HUES6 (cell line): ENCODE measurements at regions not wholly inside any gene's neighbourhood (a gene's known extent, or its start where the extent isn't known, plus 50 kb on each side); places are given as distances from the start of the nearest gene placed in this dataset.
A peak's percentile ranks its signal among the peaks of the same experiment; 100 is the strongest.

ENCODE experiments used
- H3K27ac ChIP-seq: 2 replicates; pipeline ENCODE4 v1.7.0; 2013; ENCODE audit warnings: low read depth, mild to moderate bottlenecking, low read length, inconsistent platforms
- H3K27me3 ChIP-seq: 2 replicates; pipeline ENCODE4 v1.6.1; 2013; ENCODE audit warnings: low read length; ENCODE audit not compliant: control insufficient read depth, insufficient read depth
- H3K36me3 ChIP-seq: 2 replicates; pipeline ENCODE4 v1.6.1; 2013; ENCODE audit warnings: low read length; ENCODE audit not compliant: control insufficient read depth, insufficient read depth
- H3K4me1 ChIP-seq: 2 replicates; pipeline ENCODE4 v1.6.1; 2013; ENCODE audit warnings: low read length; ENCODE audit not compliant: control insufficient read depth, insufficient read depth
- H3K4me3 ChIP-seq: 2 replicates; pipeline ENCODE4 v1.5.1; 2013; ENCODE audit warnings: low read depth, low read length
- H3K9ac ChIP-seq: one replicate; pipeline ENCODE4 v1.6.1; 2013; ENCODE audit warnings: mild to moderate bottlenecking, low read length
- H3K9me3 ChIP-seq: 2 replicates; pipeline ENCODE4 v1.6.1; 2013; ENCODE audit warnings: low read depth, low read length; ENCODE audit not compliant: control insufficient read depth, insufficient read depth

GRCh38 chr4:60216752-60217151 is 983.4 kb upstream of the ADGRL3 start:
- Histone ChIP-seq H3K4me3 (no peak overlapping the region), H3K9me3 (no peaks in the 10 kb centered on the region), H3K4me1 (no peaks in the 10 kb centered on the region), H3K9ac (no peak overlapping the region), H3K36me3 (no peaks in the 10 kb centered on the region), H3K27ac (no peak overlapping the region), H3K27me3 (no peaks in the 10 kb centered on the region)

GRCh38 chr4:60221866-60222265 is 978.3 kb upstream of the ADGRL3 start:
- Histone ChIP-seq H3K27me3 (no peaks in the 10 kb centered on the region), H3K4me3 (no peak overlapping the region), H3K4me1 (no peaks in the 10 kb centered on the region), H3K36me3 (no peaks in the 10 kb centered on the region), H3K9me3 (no peaks in the 10 kb centered on the region), H3K27ac (no peak overlapping the region), H3K9ac (no peak overlapping the region)

GRCh38 chr4:60223208-60223923 is 976.8 kb upstream of the ADGRL3 start:
- H3K4me1 ChIP-seq: no peaks in the 10 kb centered on the region
- no peaks in the 10 kb centered on the region for H3K36me3 ChIP-seq
- no peak overlapping the region for H3K27ac ChIP-seq
- no peaks in the 10 kb centered on the region for H3K9me3 ChIP-seq
- no peak overlapping the region for H3K9ac ChIP-seq
- H3K27me3 ChIP-seq: no peaks in the 10 kb centered on the region
- H3K4me3 ChIP-seq: no peak overlapping the region

- no peak overlapping the region for H3K9ac ChIP-seq
- no peaks in the 10 kb centered on the region for H3K27me3 ChIP-seq
- no peak overlapping the region for H3K27ac ChIP-seq
- no peaks in the 10 kb centered on the region for H3K36me3 ChIP-seq
- no peak overlapping the region for H3K4me3 ChIP-seq
- H3K9me3 ChIP-seq: no peaks in the 10 kb centered on the region
- no peaks in the 10 kb centered on the region for H3K4me1 ChIP-seq
Measured at GRCh38 chr4:60241866-60242265, 958.3 kb upstream of the ADGRL3 start.

GRCh38 chr4:60249784-60250183 is 950.3 kb upstream of the ADGRL3 start:
- Histone ChIP-seq H3K27me3 (no peaks in the 10 kb centered on the region), H3K27ac (no peak overlapping the region), H3K9ac (no peak overlapping the region), H3K4me1 (no peaks in the 10 kb centered on the region), H3K36me3 (no peaks in the 10 kb centered on the region), H3K4me3 (no peak overlapping the region), H3K9me3 (no peaks in the 10 kb centered on the region)

- Histone ChIP-seq H3K36me3 (no peaks in the 10 kb centered on the region), H3K9me3 (no peaks in the 10 kb centered on the region), H3K27me3 (no peaks in the 10 kb centered on the region), H3K27ac (no peak overlapping the region), H3K4me3 (no peak overlapping the region), H3K4me1 (no peaks in the 10 kb centered on the region), H3K9ac (no peak overlapping the region)
Measured at GRCh38 chr4:60250657-60251056, 949.5 kb upstream of the ADGRL3 start.

GRCh38 chr4:60259781-60260180 is 940.3 kb upstream of the ADGRL3 start:
- no peaks in the 10 kb centered on the region for H3K27me3 ChIP-seq
- H3K27ac ChIP-seq: no peak overlapping the region
- no peak overlapping the region for H3K4me3 ChIP-seq
- H3K4me1 ChIP-seq: no peaks in the 10 kb centered on the region
- no peaks in the 10 kb centered on the region for H3K9me3 ChIP-seq
- no peaks in the 10 kb centered on the region for H3K36me3 ChIP-seq
- no peak overlapping the region for H3K9ac ChIP-seq

- Histone ChIP-seq H3K27me3 (no peaks in the 10 kb centered on the region), H3K4me3 (no peak overlapping the region), H3K4me1 (no peaks in the 10 kb centered on the region), H3K27ac (no peak overlapping the region), H3K36me3 (no peaks in the 10 kb centered on the region), H3K9ac (no peak overlapping the region), H3K9me3 (no peaks in the 10 kb centered on the region)
Measured at GRCh38 chr4:60266505-60266904, 933.6 kb upstream of the ADGRL3 start.

- Histone ChIP-seq H3K4me1 (no peaks in the 10 kb centered on the region), H3K4me3 (no peak overlapping the region), H3K9ac (no peak overlapping the region), H3K27ac (no peak overlapping the region), H3K9me3 (no peaks in the 10 kb centered on the region), H3K27me3 (no peaks in the 10 kb centered on the region), H3K36me3 (no peaks in the 10 kb centered on the region)
Measured at GRCh38 chr4:60296386-60296785, 903.7 kb upstream of the ADGRL3 start.

- peak overlapping the region; percentile 70; the same call in 1 of the 2 replicates for H3K27ac ChIP-seq
- no peak overlapping the region for H3K4me3 ChIP-seq
- no peaks in the 10 kb centered on the region for H3K9me3 ChIP-seq
- no peaks in the 10 kb centered on the region for H3K27me3 ChIP-seq
- H3K4me1 ChIP-seq: no peaks in the 10 kb centered on the region; the same call in 1 of the 2 replicates
- no peaks in the 10 kb centered on the region for H3K36me3 ChIP-seq
- no peak overlapping the region for H3K9ac ChIP-seq
Measured at GRCh38 chr4:60313611-60314178, 886.4 kb upstream of the ADGRL3 start.

GRCh38 chr4:60314416-60314815 is 885.7 kb upstream of the ADGRL3 start:
- no peaks in the 10 kb centered on the region for H3K27me3 ChIP-seq
- no peak overlapping the region for H3K9ac ChIP-seq
- H3K36me3 ChIP-seq: no peaks in the 10 kb centered on the region
- peak overlapping the region; percentile 70; the same call in 1 of the 2 replicates for H3K27ac ChIP-seq
- no peak overlapping the region for H3K4me3 ChIP-seq
- no peaks in the 10 kb centered on the region; the same call in 1 of the 2 replicates for H3K4me1 ChIP-seq
- no peaks in the 10 kb centered on the region for H3K9me3 ChIP-seq
